Ovary (tissue), 7 donors: ENCODE measurements at regions not wholly inside any gene's neighbourhood (a gene's known extent, or its start where the extent isn't known, plus 50 kb on each side); places are given as distances from the start of the nearest gene placed in this dataset.

ENCODE experiments used
- DNase-seq, 5 donors: peaks; one replicate each; pipeline ENCODE4 v3.0.0-alpha.2; 2019 to 2020
- H3K27ac ChIP-seq, 2 donors: fragments of 200-600 bp; one replicate each; pipeline versions ENCODE4 v1.5.1 to v1.8.0; 2019 to 2022
- H3K27me3 ChIP-seq: fragments of 200-600 bp; one replicate; pipeline ENCODE4 v1.8.0; 2022
- H3K36me3 ChIP-seq: fragments of 200-600 bp; sonication (generic); one replicate; pipeline ENCODE4 v1.5.1; 2019
- H3K4me1 ChIP-seq: one replicate; pipeline ENCODE4 v1.8.1; 2013; ENCODE audit warnings: mild to moderate bottlenecking, moderate library complexity; ENCODE audit not compliant: insufficient read depth
- H3K4me3 ChIP-seq: fragments of 200-600 bp; sonication (generic); one replicate; pipeline ENCODE4 v1.5.1; 2017
- H3K9me3 ChIP-seq, 2 donors: fragments of 200-600 bp in 1 of 2; sonication (generic) in 1 of 2; one replicate each; pipeline versions ENCODE4 v1.5.1 to v1.8.1; 2013 to 2019; ENCODE audit warnings: mild to moderate bottlenecking in 1 of 2, moderate library complexity in 1 of 2
- EP300 ChIP-seq: sonication (generic); formaldehyde crosslinking; IDR thresholded peaks from one replicate; pipeline ENCODE4 v1.6.1; 2017; ENCODE audit warnings: antibody characterized with exemption
- POLR2A ChIP-seq: fragments of 450-650 bp; IDR thresholded peaks from one replicate; pipeline ENCODE4 v1.6.1; 2017; ENCODE audit warnings: antibody characterized with exemption, mild to moderate bottlenecking, moderate library complexity
- WGBS, 3 donors: extraction: QIAGEN DNeasy Blood & Tissue Kit in 1 of 3; methylation state at CpG; one replicate each; pipeline versions ENCODE4 v1.1.5 to v1.1.7; 2013 to 2017; 5-methylcytosine and 5-hydroxymethylcytosine counted together
- intact Hi-C, 4 donors: fragments of 100-400 bp; cut with DNase I; formaldehyde crosslinking; loops; one replicate each; pipeline versions ENCODE4 v1.11.0 to v1.15.1; 2022 to 2023
- TF ChIP-seq, protein P1 (sequence below), 3 donors: fragments of 450-650 bp in 2 of 3; fragments of 200-600 bp in 1 of 3; IDR thresholded peaks; one replicate each; pipeline versions ENCODE4 v1.5.1 to v1.8.0; 2016 to 2022; ENCODE audit warnings: antibody characterized with exemption in 3 of 3, mild to moderate bottlenecking in 1 of 3
- donor health status: DM: no; HTN: no; CAD: no; lungs with moderate emphysema.
- donor health status: DM: no; HTN: no; CAD: no.
- donor health status: Bipolar disorder and iron deficiency.
- donor health status: DM: no; HTN: no; CAD: no.
- donor health status: DM: yes; HTN: yes; CAD: no.

DNA sequence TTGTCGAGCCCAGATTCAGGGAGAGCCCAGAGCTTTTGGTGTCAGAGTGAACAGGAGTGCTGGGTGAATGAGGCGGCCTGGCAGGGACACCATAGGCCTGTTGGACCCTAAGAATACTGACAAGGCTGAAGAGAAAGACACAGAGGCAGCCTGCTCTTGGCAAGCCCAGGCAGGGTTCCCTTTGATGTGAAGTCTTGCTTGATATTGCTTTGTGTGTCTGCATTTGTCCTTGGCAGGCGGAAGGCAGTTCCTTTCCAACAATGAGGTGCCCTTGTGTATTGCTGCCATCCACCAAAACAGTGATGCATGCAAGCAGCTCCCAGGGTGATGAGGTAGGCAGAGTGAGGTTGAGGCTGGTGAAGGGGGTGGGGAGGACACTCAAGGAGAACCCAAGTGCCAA, 152.7 kb upstream of the TSC22D2 start:
- 46 to 56% (median 51%) methylated on average over 3 of the region's 3 CpGs for WGBS, 3 donors
- TF ChIP-seq EP300 (no peak), POLR2A (no peak)
- TF ChIP-seq, protein P1, sequence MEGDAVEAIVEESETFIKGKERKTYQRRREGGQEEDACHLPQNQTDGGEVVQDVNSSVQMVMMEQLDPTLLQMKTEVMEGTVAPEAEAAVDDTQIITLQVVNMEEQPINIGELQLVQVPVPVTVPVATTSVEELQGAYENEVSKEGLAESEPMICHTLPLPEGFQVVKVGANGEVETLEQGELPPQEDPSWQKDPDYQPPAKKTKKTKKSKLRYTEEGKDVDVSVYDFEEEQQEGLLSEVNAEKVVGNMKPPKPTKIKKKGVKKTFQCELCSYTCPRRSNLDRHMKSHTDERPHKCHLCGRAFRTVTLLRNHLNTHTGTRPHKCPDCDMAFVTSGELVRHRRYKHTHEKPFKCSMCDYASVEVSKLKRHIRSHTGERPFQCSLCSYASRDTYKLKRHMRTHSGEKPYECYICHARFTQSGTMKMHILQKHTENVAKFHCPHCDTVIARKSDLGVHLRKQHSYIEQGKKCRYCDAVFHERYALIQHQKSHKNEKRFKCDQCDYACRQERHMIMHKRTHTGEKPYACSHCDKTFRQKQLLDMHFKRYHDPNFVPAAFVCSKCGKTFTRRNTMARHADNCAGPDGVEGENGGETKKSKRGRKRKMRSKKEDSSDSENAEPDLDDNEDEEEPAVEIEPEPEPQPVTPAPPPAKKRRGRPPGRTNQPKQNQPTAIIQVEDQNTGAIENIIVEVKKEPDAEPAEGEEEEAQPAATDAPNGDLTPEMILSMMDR (IDR thresholded peaks at IDR 0.05), result no peak
- peak overlapping the region in 1 of 2 donors; percentile 38 for H3K27ac ChIP-seq
- H3K4me1 ChIP-seq, result peaks cover 4% of the 10 kb centered on the region
- no peaks in the 10 kb centered on the region for H3K27me3 ChIP-seq
- no peak overlapping the region for H3K4me3 ChIP-seq
- peak in 4 of 5 donors; percentile 15 to 48 (median 23) for DNase-seq
- H3K36me3 ChIP-seq, result no peaks in the 10 kb centered on the region
- intact Hi-C loops, result no loop called here
- H3K9me3 ChIP-seq, result no peaks in the 10 kb centered on the region

DNA sequence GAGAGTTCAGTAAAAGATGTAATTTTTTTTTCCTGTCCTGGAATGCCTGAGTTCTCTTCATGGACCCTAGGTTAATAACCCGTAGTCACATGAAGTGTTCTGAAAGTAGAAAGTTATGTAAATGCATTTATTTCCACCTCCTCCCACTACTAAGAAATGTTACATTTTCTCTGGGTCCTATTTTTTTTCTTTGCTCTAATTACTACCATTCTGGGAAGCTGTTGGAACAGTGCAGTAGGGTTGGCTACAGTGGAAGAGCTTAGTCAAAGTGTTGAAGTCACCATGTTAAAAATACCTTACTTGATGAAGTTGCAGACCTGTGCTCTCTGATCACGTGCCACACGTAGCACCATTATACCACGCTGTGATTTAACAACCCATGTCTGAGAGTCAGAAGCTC, 153.8 kb upstream of the TSC22D2 start:
- DNase-seq, result no peak
- Histone ChIP-seq H3K9me3 (no peaks in the 10 kb centered on the region), H3K4me3 (no peak overlapping the region), H3K4me1 (peaks cover 4% of the 10 kb centered on the region), H3K27ac (no peak overlapping the region), H3K27me3 (no peaks in the 10 kb centered on the region), H3K36me3 (no peaks in the 10 kb centered on the region)
- 86 to 91% (median 90%) methylated on average over 4 of the region's 4 CpGs for WGBS, 3 donors
- intact Hi-C loops, result no loop called here
- no peak for TF ChIP-seq POLR2A
- no peak for TF ChIP-seq EP300
- TF ChIP-seq, protein P1 (IDR thresholded peaks at IDR 0.05), result no peak

DNA sequence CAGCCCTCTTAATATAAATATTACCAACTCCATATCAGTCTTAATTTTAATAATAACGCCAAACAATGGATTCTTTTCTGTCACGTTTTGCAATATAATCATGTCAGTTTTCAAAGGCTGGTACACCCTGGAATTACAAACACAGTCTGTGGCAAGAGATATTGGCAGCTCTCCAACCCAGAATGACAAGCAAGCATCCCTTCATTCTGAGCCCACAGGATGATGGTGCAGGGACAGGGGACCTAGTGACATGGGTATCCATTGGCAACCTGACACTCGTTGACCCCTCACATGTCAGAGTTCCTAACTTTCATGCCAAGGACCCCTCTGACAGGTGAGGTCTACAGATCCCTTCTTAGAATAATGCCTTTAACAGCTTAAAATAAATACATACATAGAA, 154.5 kb upstream of the TSC22D2 start:
- no peak for DNase-seq
- H3K9me3 ChIP-seq, result no peaks in the 10 kb centered on the region
- H3K27ac ChIP-seq, result no peak overlapping the region
- H3K36me3 ChIP-seq, result no peaks in the 10 kb centered on the region
- H3K4me3 ChIP-seq, result no peak overlapping the region
- H3K4me1 ChIP-seq, result peaks cover 4% of the 10 kb centered on the region
- H3K27me3 ChIP-seq, result no peaks in the 10 kb centered on the region
- TF ChIP-seq POLR2A, result no peak
- TF ChIP-seq, protein P1 (IDR thresholded peaks at IDR 0.05), result no peak
- TF ChIP-seq EP300, result no peak
- intact Hi-C loops, result no loop called here
- 77 to 84% (median 81%) methylated on average over 3 of the region's 3 CpGs for WGBS, 3 donors

DNA sequence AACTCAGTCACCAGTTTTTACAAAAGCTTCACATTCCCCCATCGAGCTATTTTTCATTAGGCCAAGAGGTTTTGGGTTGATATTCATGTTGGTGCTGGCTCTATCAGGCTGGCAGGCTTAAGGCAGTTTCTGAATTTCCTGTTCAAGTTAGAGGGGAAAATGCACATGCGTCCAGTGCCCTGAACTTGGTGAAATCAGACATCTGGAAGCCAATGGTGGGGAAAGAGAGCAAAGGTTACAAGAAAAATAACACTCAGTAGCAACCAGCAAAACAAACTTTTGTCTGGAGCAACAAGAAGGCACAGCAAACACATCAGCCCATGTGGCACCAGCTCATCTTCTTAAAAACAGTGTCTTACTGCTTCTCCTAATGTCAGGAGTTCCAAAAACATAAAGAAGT, 155.6 kb upstream of the TSC22D2 start:
- H3K4me1 ChIP-seq, result peaks cover 4% of the 10 kb centered on the region
- H3K4me3 ChIP-seq, result no peak overlapping the region
- H3K27me3 ChIP-seq, result no peaks in the 10 kb centered on the region
- no peak overlapping the region for H3K27ac ChIP-seq
- TF ChIP-seq, protein P1 (IDR thresholded peaks at IDR 0.05), result no peak
- no peak for TF ChIP-seq POLR2A
- TF ChIP-seq EP300, result no peak
- intact Hi-C loops, result no loop called here
- H3K36me3 ChIP-seq, result no peaks in the 10 kb centered on the region
- DNase-seq, result no peak
- WGBS, 3 donors, result 44 to 50% (median 45%) methylated on average over 2 of the region's 2 CpGs
- H3K9me3 ChIP-seq, result no peaks in the 10 kb centered on the region
